ENCODE measurements at regions not wholly inside any gene's neighbourhood (a gene's known extent, or its start where the extent isn't known, plus 50 kb on each side); places are given as distances from the start of the nearest gene placed in this dataset.

DNA sequence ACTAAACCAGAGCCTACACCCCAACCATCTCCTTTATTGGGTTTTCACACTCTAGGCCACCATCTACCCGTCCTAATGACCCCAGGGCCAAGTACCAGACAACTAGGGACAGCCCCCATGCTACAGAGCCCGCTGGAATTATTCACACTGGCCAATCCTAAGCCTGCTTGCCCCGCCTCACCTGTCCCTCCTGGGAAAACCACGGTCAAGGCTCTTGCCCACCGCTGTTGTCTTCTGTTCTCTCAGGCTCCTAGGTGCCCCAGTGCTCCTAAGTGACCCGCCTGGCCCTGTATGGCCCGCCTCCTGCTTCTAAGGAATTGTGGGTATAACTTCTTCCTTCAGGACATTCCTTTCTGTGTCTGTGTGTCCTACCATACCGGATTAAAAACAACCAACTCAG is 453.4 kb downstream of the CD83 start:
- H3K4me2 ChIP-seq (ENCODE audit: low read length), result no peak overlapping the region
- no peak overlapping the region for H3K27ac ChIP-seq (ENCODE audit: low read length)
- H3K9me3 ChIP-seq (ENCODE audit: low read length), result no peaks in the 10 kb centered on the region
- H3K9ac ChIP-seq (ENCODE audit: low read length), result no peak overlapping the region
- no peak overlapping the region for H2AFZ ChIP-seq (ENCODE audit: low read depth, low read length)
- H3K79me2 ChIP-seq (replicated peaks; ENCODE audit: insufficient read depth, low read length), result no peaks in the 10 kb centered on the region
- no peaks in the 10 kb centered on the region for H3K36me3 ChIP-seq (ENCODE audit: insufficient read depth, low read length)
- H3K9me2 ChIP-seq (ENCODE audit: insufficient read depth, low read length), result no peaks in the 10 kb centered on the region
- no peaks in the 10 kb centered on the region for H3F3A ChIP-seq (ENCODE audit: insufficient read depth, low read length, poor library complexity, severe bottlenecking)
- H3K4me3 ChIP-seq (ENCODE audit: low read length), result no peak overlapping the region
- TF ChIP-seq POLR2AphosphoS5 (IDR thresholded peaks at IDR 0.05), result no peak
- no peak for TF ChIP-seq EZH2 (IDR thresholded peaks at IDR 0.05; ENCODE audit: borderline replicate concordance, insufficient read depth, low read length, poor library complexity, severe bottlenecking)
- no peak for TF ChIP-seq MXI1 (conservative IDR thresholded peaks at IDR 0.05; ENCODE audit: poor library complexity, severe bottlenecking)
- no peak for TF ChIP-seq EP300 (conservative IDR thresholded peaks at IDR 0.05; ENCODE audit: poor library complexity, severe bottlenecking)
- no peak for TF ChIP-seq SMC3 (conservative IDR thresholded peaks at IDR 0.05; ENCODE audit: poor library complexity)
- TF ChIP-seq, protein P1, sequence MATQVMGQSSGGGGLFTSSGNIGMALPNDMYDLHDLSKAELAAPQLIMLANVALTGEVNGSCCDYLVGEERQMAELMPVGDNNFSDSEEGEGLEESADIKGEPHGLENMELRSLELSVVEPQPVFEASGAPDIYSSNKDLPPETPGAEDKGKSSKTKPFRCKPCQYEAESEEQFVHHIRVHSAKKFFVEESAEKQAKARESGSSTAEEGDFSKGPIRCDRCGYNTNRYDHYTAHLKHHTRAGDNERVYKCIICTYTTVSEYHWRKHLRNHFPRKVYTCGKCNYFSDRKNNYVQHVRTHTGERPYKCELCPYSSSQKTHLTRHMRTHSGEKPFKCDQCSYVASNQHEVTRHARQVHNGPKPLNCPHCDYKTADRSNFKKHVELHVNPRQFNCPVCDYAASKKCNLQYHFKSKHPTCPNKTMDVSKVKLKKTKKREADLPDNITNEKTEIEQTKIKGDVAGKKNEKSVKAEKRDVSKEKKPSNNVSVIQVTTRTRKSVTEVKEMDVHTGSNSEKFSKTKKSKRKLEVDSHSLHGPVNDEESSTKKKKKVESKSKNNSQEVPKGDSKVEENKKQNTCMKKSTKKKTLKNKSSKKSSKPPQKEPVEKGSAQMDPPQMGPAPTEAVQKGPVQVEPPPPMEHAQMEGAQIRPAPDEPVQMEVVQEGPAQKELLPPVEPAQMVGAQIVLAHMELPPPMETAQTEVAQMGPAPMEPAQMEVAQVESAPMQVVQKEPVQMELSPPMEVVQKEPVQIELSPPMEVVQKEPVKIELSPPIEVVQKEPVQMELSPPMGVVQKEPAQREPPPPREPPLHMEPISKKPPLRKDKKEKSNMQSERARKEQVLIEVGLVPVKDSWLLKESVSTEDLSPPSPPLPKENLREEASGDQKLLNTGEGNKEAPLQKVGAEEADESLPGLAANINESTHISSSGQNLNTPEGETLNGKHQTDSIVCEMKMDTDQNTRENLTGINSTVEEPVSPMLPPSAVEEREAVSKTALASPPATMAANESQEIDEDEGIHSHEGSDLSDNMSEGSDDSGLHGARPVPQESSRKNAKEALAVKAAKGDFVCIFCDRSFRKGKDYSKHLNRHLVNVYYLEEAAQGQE (IDR thresholded peaks at IDR 0.05; ENCODE audit: borderline replicate concordance), result no peak
- TF ChIP-seq, protein P2, sequence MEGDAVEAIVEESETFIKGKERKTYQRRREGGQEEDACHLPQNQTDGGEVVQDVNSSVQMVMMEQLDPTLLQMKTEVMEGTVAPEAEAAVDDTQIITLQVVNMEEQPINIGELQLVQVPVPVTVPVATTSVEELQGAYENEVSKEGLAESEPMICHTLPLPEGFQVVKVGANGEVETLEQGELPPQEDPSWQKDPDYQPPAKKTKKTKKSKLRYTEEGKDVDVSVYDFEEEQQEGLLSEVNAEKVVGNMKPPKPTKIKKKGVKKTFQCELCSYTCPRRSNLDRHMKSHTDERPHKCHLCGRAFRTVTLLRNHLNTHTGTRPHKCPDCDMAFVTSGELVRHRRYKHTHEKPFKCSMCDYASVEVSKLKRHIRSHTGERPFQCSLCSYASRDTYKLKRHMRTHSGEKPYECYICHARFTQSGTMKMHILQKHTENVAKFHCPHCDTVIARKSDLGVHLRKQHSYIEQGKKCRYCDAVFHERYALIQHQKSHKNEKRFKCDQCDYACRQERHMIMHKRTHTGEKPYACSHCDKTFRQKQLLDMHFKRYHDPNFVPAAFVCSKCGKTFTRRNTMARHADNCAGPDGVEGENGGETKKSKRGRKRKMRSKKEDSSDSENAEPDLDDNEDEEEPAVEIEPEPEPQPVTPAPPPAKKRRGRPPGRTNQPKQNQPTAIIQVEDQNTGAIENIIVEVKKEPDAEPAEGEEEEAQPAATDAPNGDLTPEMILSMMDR (IDR thresholded peaks at IDR 0.05; ENCODE audit: poor library complexity, severe bottlenecking), result no peak
- TF ChIP-seq TAF1 (IDR thresholded peaks at IDR 0.05; ENCODE audit: low read depth), result no peak
- no peak for TF ChIP-seq RAD21 (conservative IDR thresholded peaks at IDR 0.05)
- no peaks in the 10 kb centered on the region for H4K20me1 ChIP-seq (ENCODE audit: insufficient read depth)
- H3K27me3 ChIP-seq (ENCODE audit: insufficient read depth, low read depth, low read length), result no peaks in the 10 kb centered on the region

DNA sequence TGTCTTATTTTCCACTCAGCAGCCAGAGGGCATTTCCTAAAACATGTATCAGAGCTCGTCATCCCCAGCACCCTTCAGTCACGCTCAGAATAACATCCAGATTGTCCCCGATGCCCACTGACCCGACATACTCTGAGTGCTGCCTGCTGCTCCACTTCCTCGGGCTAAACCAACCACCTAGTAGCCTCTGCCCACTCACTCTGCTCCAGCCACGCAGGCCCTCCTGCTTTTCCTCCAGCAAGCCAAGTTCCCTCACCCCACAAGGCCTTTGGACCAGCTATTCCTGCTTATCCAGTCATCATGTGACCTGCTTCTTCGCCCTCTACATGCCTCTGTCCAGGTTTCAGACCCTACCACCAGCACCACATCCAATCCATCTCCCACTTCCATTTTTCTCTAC is 454.2 kb downstream of the CD83 start:
- Histone ChIP-seq H3K9ac (ENCODE audit: low read length) (no peak overlapping the region), H3K27me3 (ENCODE audit: insufficient read depth, low read depth, low read length) (no peaks in the 10 kb centered on the region), H4K20me1 (ENCODE audit: insufficient read depth) (no peaks in the 10 kb centered on the region), H3K9me2 (ENCODE audit: insufficient read depth, low read length) (no peaks in the 10 kb centered on the region), H3K9me3 (ENCODE audit: low read length) (no peaks in the 10 kb centered on the region), H3K27ac (ENCODE audit: low read length) (no peak overlapping the region), H3K4me2 (ENCODE audit: low read length) (no peak overlapping the region), H3K79me2 (replicated peaks; ENCODE audit: insufficient read depth, low read length) (no peaks in the 10 kb centered on the region), H2AFZ (ENCODE audit: low read depth, low read length) (no peak overlapping the region), H3K4me3 (ENCODE audit: low read length) (no peak overlapping the region), H3K36me3 (ENCODE audit: insufficient read depth, low read length) (no peaks in the 10 kb centered on the region), H3F3A (ENCODE audit: insufficient read depth, low read length, poor library complexity, severe bottlenecking) (no peaks in the 10 kb centered on the region)
- TF ChIP-seq EZH2 (IDR thresholded peaks at IDR 0.05; ENCODE audit: borderline replicate concordance, insufficient read depth, low read length, poor library complexity, severe bottlenecking) (no peak), RAD21 (conservative IDR thresholded peaks at IDR 0.05) (no peak), POLR2AphosphoS5 (IDR thresholded peaks at IDR 0.05) (no peak), MXI1 (conservative IDR thresholded peaks at IDR 0.05; ENCODE audit: poor library complexity, severe bottlenecking) (no peak), TAF1 (IDR thresholded peaks at IDR 0.05; ENCODE audit: low read depth) (no peak), EP300 (conservative IDR thresholded peaks at IDR 0.05; ENCODE audit: poor library complexity, severe bottlenecking) (no peak), SMC3 (conservative IDR thresholded peaks at IDR 0.05; ENCODE audit: poor library complexity) (no peak)
- TF ChIP-seq, protein P2 (IDR thresholded peaks at IDR 0.05; ENCODE audit: poor library complexity, severe bottlenecking), result no peak
- TF ChIP-seq, protein P1 (IDR thresholded peaks at IDR 0.05; ENCODE audit: borderline replicate concordance), result no peak
